ENCODE measurements at regions not wholly inside any gene's neighbourhood (a gene's known extent, or its start where the extent isn't known, plus 50 kb on each side); places are given as distances from the start of the nearest gene placed in this dataset.

DNA sequence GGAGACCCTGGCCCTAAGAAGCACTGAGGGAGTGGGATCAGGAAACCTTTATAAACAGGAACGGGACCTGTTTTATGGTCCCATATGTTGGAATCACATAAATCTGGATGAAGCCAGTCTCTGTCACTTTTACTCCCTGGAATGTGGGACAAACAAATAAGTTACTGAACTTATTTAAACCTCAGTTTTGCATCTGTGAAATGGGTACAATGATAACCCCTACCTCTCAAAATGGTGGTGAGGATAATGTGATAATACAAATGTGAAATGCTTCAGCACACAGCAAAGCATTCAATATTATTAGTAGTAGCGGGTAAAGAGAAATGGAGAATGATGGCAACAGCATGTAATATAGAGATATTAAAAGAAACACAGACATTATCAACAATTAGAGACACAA is 298.9 kb downstream of the ZSWIM6 start:
- H3K27me3 Mint-ChIP-seq (ENCODE audit: low read depth): peaks cover 26% of the 10 kb centered on the region
- peaks cover 6% of the 10 kb centered on the region for H3K4me1 Mint-ChIP-seq (ENCODE audit: low read depth)
- no peaks in the 10 kb centered on the region for H3K9me3 Mint-ChIP-seq
- H3K4me3 Mint-ChIP-seq: no peak overlapping the region
- no peaks in the 10 kb centered on the region for H3K36me3 Mint-ChIP-seq (ENCODE audit: insufficient read depth)
- ATAC-seq (no peak), DNase-seq (no peak)

DNA sequence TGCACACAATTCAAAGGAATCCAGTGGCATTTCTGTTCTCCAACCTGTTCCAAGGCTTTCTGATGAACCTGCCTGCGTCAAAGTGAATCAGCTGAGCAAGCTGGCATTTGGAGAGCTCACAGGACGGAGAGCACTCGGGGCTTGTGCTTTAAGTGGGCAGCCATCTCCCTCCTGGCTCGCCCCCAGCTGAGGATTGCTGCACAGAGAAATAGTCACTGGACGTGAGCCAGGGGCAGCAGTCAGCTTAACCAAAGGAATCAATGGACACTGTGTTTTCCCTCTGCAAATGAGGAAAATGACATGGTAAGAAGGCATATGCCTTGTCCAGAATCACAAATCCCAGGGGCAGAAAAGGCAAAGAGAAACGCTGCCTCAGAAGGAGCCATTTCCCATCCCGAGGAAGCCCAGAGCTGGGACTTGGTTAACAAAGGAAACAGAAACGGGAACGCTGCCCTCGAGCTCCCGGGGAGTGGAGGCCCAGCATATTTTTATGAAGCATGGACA is 299.4 kb downstream of the ZSWIM6 start:
- Mint-ChIP-seq H3K36me3 (ENCODE audit: insufficient read depth) (no peaks in the 10 kb centered on the region), H3K27me3 (ENCODE audit: low read depth) (peaks cover 26% of the 10 kb centered on the region), H3K4me3 (no peak overlapping the region), H3K4me1 (ENCODE audit: low read depth) (peaks cover 6% of the 10 kb centered on the region), H3K9me3 (no peaks in the 10 kb centered on the region)
- no peak for DNase-seq
- ATAC-seq: no peak

DNA sequence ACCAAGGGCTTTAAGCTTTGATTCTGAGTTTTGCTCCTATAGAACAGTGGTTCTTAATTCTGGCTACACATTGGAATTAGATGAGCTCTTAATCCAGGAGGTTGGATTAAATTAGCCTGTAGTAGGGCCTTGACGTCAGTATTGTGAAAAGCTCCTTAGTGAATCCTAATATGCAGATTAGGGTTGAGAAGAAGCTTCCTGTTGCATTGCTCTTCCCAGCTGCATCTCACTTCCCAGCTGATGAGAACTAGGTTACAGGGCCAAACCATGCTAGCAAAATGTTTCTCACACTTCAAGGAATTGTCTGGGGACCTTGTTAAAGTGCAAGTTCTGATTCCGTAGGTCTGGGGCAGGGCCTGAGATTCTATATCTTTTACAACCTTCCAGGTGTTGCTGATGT is 300.0 kb downstream of the ZSWIM6 start:
- ATAC-seq (no peak), DNase-seq (no peak)
- Mint-ChIP-seq H3K4me3 (no peak overlapping the region), H3K4me1 (ENCODE audit: low read depth) (peaks cover under 1% of the 10 kb centered on the region), H3K9me3 (no peaks in the 10 kb centered on the region), H3K27me3 (ENCODE audit: low read depth) (peaks cover 21% of the 10 kb centered on the region), H3K36me3 (ENCODE audit: insufficient read depth) (no peaks in the 10 kb centered on the region)

DNA sequence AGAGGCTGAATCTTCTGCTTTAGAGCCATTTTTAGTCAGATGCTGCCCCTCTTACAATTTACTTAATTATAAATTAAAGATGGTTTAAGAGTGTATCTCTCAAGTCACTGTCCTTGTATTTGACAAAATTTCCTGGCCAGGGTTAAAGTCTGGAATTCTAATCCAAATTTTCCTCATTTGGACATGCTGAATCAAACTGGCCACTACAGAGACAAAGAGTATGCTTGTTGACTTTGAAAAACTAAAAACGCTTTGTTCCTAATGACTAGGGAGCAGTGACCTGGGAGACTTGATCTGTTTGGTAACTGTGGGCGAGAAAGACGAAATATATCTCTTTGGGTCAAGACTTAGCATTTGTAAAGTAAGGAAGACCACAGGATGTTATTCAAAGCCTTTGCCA is 303.2 kb downstream of the ZSWIM6 start:
- H3K4me3 Mint-ChIP-seq: no peak overlapping the region
- H3K36me3 Mint-ChIP-seq (ENCODE audit: insufficient read depth): no peaks in the 10 kb centered on the region
- peaks cover 9% of the 10 kb centered on the region for H3K27me3 Mint-ChIP-seq (ENCODE audit: low read depth)
- no peak for ATAC-seq
- no peaks in the 10 kb centered on the region for H3K4me1 Mint-ChIP-seq (ENCODE audit: low read depth)
- DNase-seq: no peak
- no peaks in the 10 kb centered on the region for H3K9me3 Mint-ChIP-seq

DNA sequence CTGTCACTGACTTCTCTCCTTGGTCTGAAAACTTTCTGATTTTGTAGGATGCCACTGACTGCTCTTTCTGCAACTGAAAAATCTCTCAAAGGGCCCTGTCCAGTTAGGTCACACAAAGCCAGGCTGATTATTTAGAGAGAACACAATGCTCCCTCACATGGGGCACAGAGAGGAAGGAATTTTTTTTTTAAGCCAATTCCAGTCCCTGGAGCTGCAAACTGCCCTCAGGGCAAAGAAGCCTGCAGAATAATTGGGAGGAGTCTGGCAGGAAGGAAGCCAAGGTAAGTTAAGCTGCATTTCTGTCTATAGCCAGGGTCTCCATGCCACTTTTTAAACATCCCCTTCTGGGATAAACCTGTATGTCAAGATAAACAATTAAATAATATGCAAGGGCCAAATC is 305.5 kb downstream of the ZSWIM6 start:
- no peaks in the 10 kb centered on the region for H3K36me3 Mint-ChIP-seq (ENCODE audit: insufficient read depth)
- H3K4me3 Mint-ChIP-seq: no peak overlapping the region
- DNase-seq (no peak), ATAC-seq (no peak)
- H3K4me1 Mint-ChIP-seq (ENCODE audit: low read depth): no peaks in the 10 kb centered on the region
- H3K9me3 Mint-ChIP-seq: no peaks in the 10 kb centered on the region
- peaks cover 8% of the 10 kb centered on the region for H3K27me3 Mint-ChIP-seq (ENCODE audit: low read depth)

DNA sequence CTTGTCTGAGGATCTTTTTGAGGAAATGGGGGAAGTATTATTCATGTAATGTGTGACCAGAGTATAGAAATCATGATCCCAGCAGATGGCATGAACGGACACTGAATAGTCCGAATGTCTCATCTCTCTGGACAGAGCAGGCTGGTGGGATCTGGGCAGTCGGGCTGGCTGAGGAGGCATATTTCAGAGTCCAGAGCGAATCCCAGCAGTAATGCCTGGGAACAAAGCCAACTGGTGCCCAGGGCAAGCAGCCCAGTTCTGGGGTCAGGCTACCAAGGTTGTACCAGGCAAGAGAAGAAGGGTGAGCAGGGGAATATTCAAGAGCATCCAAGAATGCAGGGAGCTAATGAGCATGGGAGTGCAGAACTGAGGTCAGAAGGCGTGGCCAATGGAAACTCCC is 306.4 kb downstream of the ZSWIM6 start:
- H3K36me3 Mint-ChIP-seq (ENCODE audit: insufficient read depth): no peaks in the 10 kb centered on the region
- ATAC-seq: no peak
- H3K4me1 Mint-ChIP-seq (ENCODE audit: low read depth): no peaks in the 10 kb centered on the region
- H3K27me3 Mint-ChIP-seq (ENCODE audit: low read depth): peaks cover 8% of the 10 kb centered on the region
- no peak overlapping the region for H3K4me3 Mint-ChIP-seq
- no peak for DNase-seq
- no peaks in the 10 kb centered on the region for H3K9me3 Mint-ChIP-seq

DNA sequence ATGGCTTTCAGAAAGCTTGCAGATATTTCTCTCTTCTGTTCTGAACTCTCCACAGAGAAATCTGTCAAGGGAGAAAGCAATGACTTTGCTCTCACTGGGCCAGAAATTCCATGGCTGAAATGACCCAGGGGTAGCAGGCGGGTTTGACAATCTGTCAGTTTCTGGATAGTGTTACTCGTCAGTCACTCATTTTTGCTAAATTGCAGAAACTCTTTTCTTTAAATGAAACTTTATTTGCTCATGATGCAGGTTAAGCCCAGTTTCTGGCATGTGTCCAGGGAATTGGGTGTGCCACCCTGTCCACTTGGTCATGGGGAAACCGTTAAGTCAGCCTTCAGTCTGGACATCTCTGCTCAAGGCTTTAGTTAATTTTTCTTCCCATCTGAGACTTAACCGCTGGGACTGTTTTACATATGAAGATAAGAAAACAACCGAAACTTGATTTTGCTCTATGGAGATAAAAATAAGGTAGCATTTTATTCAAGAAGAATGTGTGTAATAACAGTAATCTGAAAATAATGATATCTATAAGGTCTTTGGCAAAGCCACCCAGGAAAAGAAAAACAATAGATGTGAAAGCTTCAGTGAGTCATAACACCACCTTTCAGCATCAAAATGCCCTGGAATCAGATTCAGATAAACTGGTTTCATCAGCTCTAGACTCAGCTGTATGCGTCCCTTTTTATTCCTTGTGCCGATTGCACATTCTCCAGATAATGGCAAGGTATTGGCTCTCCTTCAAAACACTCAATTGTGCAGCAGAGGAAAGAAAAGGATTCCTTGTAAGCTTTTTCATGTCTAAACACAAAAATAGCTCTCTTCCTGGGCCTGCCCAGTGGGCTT is 308.3 kb downstream of the ZSWIM6 start:
- no peak overlapping the region for H3K4me3 Mint-ChIP-seq
- H3K4me1 Mint-ChIP-seq (ENCODE audit: low read depth): no peaks in the 10 kb centered on the region
- no peaks in the 10 kb centered on the region for H3K36me3 Mint-ChIP-seq (ENCODE audit: insufficient read depth)
- H3K27me3 Mint-ChIP-seq (ENCODE audit: low read depth): peaks cover 6% of the 10 kb centered on the region
- no peaks in the 10 kb centered on the region for H3K9me3 Mint-ChIP-seq
- DNase-seq (no peak), ATAC-seq (no peak)

DNA sequence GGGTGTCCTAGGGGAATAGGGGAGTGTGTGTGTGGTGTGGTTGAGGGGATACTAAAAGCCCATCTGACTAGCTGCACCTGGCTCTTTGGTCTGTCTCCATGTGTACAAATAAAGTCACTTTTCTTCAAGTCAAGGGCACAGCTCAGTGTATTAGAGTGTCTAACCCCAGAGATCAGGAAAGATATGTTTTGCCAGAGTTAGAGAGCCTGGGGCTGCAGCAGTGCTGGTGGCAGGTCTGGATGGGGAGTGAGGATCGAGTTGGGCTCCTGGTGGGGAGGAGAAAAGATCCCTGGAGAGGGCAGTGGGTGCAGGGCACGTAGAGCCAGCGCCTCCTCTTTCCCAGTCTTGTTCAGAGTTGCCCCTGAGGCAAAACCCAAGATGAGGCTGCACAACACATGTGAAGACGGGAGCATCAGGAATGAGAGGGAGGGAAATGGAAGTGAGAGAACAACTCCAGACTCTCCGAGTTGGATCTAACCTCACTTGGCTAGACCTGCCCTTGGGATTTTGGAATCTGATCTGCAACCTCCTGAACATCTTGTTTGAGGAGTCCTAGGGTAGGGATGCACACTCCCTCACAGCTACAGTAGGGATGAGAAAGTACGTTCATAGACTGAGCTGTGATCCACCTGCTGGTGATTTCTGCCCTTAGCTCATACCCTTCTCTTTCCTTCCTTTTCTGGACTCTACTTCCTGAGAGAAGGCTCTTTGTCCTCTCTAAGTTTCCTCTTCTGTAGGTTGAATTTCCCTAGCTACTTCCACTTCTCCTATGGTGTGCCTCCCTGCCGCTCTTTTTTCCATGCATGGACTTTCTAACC is 309.9 kb downstream of the ZSWIM6 start:
- ATAC-seq (no peak), DNase-seq (no peak)
- H3K4me1 Mint-ChIP-seq (ENCODE audit: low read depth): no peaks in the 10 kb centered on the region
- no peaks in the 10 kb centered on the region for H3K9me3 Mint-ChIP-seq
- no peaks in the 10 kb centered on the region for H3K36me3 Mint-ChIP-seq (ENCODE audit: insufficient read depth)
- peaks cover 6% of the 10 kb centered on the region for H3K27me3 Mint-ChIP-seq (ENCODE audit: low read depth)
- H3K4me3 Mint-ChIP-seq: no peak overlapping the region

DNA sequence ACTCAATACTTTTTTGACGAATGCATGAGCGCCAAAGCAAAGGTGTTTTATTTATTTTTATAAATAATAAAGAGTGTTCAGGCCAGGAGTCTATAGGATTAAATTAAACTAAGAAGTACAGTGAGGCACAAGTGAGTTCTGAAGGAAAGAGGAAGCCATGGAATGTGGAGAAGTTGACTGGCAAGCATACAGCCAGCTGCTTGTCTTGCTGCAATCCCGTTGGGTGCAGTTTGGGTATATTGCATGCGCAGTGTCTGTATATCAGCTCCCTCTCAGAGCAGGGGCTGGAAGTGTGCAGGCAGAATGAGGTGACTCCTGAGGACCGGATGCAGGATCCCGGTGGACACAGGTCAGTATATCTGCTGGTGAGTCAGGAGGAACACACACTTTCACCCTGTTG is 315.6 kb downstream of the ZSWIM6 start:
- ATAC-seq: no peak
- Mint-ChIP-seq H3K4me1 (ENCODE audit: low read depth) (no peaks in the 10 kb centered on the region), H3K4me3 (no peak overlapping the region), H3K27me3 (ENCODE audit: low read depth) (peaks cover 7% of the 10 kb centered on the region), H3K9me3 (no peaks in the 10 kb centered on the region), H3K36me3 (ENCODE audit: insufficient read depth) (no peaks in the 10 kb centered on the region)
- no peak for DNase-seq

DNA sequence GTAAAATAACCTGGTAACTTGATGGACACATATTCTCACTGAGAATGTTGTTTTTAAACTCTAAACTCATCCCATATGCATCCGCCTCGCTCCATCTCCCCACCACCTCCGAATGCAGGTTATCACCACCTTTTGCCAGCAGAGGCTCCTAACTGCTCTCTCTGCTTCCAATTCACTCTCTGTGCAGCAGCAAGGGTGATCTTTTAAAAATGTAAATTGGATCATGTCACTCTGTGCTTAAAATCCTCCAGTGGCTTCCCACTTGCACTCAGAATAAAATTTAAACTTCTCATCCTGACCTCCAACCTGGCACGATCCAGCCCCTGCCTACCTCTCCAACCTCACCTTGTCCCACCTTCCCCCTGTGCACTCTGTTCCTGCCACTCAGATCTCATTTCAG is 317.2 kb downstream of the ZSWIM6 start:
- Mint-ChIP-seq H3K4me3 (no peak overlapping the region), H3K27me3 (ENCODE audit: low read depth) (peaks cover 9% of the 10 kb centered on the region), H3K9me3 (no peaks in the 10 kb centered on the region), H3K36me3 (ENCODE audit: insufficient read depth) (no peaks in the 10 kb centered on the region), H3K4me1 (ENCODE audit: low read depth) (no peaks in the 10 kb centered on the region)
- DNase-seq (no peak), ATAC-seq (no peak)

DNA sequence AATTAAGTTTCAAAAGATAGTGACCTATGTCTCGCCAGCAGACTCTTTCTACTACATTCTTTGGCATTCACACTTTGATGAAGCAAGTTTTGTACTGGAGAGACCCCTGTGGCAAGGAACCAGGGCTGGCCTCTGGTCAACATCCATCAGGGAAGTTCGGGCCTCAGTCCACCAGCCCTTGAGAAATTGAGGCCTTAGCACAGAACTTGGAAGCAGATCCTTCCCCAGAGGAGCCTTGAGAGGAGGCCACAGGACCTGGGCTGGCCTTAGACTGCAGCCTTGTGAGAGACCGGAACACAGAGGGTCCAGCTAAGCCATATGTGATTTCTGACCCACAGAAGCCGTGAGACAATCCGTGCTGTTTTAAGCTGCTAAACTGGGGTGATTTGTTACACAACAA is 317.9 kb downstream of the ZSWIM6 start:
- Mint-ChIP-seq H3K4me1 (ENCODE audit: low read depth) (no peaks in the 10 kb centered on the region), H3K36me3 (ENCODE audit: insufficient read depth) (no peaks in the 10 kb centered on the region), H3K9me3 (no peaks in the 10 kb centered on the region), H3K27me3 (ENCODE audit: low read depth) (peaks cover 9% of the 10 kb centered on the region), H3K4me3 (no peak overlapping the region)
- ATAC-seq (no peak), DNase-seq (no peak)

DNA sequence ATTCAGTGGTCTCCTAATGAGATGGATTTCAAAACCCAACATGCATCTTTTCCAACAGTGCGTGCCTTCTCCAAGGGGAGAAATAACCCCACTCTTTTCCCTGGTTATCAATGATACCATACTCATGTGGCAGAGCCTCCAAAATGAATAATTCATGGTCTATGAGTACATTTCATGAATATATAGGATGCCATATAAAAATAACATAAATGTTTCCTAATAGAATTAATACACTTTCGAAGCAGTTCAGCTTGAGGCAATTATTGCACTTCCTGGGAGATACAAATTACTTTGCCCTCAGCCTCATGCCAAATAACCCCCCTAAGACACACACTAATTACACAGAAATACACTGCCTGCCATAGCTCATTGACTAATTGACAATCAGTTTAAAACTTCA is 318.6 kb downstream of the ZSWIM6 start:
- no peaks in the 10 kb centered on the region for H3K4me1 Mint-ChIP-seq (ENCODE audit: low read depth)
- H3K27me3 Mint-ChIP-seq (ENCODE audit: low read depth): peaks cover 16% of the 10 kb centered on the region
- DNase-seq (no peak), ATAC-seq (no peak)
- no peaks in the 10 kb centered on the region for H3K9me3 Mint-ChIP-seq
- no peaks in the 10 kb centered on the region for H3K36me3 Mint-ChIP-seq (ENCODE audit: insufficient read depth)
- H3K4me3 Mint-ChIP-seq: no peak overlapping the region

DNA sequence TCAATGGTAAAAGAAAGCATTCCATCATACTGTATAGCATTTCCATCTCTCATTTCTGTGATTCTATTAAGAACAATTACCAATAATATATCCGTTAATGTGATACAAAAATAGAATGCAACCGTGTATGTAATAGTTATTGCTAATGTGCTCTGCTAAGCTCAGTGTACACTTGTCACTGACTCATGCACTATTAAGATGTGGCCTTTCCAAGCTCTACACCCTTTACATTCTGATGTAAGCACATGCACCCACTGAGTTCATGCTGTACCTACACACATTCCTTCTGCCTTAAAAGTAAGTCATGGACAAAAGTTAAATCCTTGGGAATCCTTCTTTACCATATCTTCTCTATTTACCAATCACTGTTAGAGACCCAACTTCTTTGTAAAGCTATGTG is 319.1 kb downstream of the ZSWIM6 start:
- Mint-ChIP-seq H3K4me3 (no peak overlapping the region), H3K36me3 (ENCODE audit: insufficient read depth) (no peaks in the 10 kb centered on the region), H3K27me3 (ENCODE audit: low read depth) (peaks cover 20% of the 10 kb centered on the region), H3K9me3 (no peaks in the 10 kb centered on the region), H3K4me1 (ENCODE audit: low read depth) (no peaks in the 10 kb centered on the region)
- no peak for DNase-seq
- no peak for ATAC-seq

DNA sequence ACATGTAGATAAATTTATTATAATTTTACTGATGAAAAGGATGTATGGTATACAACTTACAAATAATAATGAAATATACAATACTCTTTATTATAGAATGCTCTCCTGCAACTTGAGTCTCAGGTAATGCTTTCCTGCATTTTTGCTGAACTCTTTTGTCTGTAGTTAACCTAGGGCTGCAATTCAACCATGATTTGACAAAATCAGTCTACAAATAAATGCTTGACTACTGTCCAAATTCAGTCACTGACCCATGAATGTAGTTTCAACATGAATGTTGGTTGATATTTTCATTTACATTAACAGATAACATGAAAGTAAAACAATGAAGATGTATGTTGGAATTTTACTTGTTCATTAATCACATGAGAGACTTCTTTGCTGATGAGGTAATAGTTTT is 320.9 kb downstream of the ZSWIM6 start:
- ATAC-seq: no peak
- no peak overlapping the region for H3K4me3 Mint-ChIP-seq

More for the DNA sequence above, 320.9 kb downstream of the ZSWIM6 start:
- H3K4me1 Mint-ChIP-seq (ENCODE audit: low read depth): no peaks in the 10 kb centered on the region
- no peak for DNase-seq
- peaks cover 20% of the 10 kb centered on the region for H3K27me3 Mint-ChIP-seq (ENCODE audit: low read depth)
- no peaks in the 10 kb centered on the region for H3K36me3 Mint-ChIP-seq (ENCODE audit: insufficient read depth)
- no peaks in the 10 kb centered on the region for H3K9me3 Mint-ChIP-seq
